Transverse colon (tissue), 4 donors: ENCODE measurements at regions not wholly inside any gene's neighbourhood (a gene's known extent, or its start where the extent isn't known, plus 50 kb on each side); places are given as distances from the start of the nearest gene placed in this dataset.

Experiments
- DNase-seq: peaks from one replicate; pipeline ENCODE4 v3.0.0-alpha.2; 2019
- H3K27ac ChIP-seq, 4 donors: fragments of 200-600 bp; sonication (generic); 2 replicates each; pipeline ENCODE4 v1.5.1; 2016 to 2018; ENCODE audit warnings: inconsistent platforms in 4 of 4
- H3K27me3 ChIP-seq: fragments of 200-600 bp; sonication (generic); 2 replicates; pipeline ENCODE4 v1.5.1; 2017; ENCODE audit warnings: inconsistent platforms
- H3K36me3 ChIP-seq, 4 donors: fragments of 200-600 bp; sonication (generic); 2 replicates each; pipeline ENCODE4 v1.5.1; 2017 to 2019; ENCODE audit warnings: inconsistent platforms in 4 of 4
- H3K4me1 ChIP-seq, 4 donors: fragments of 200-600 bp; sonication (generic); 2 replicates each; pipeline ENCODE4 v1.5.1; 2017 to 2020; ENCODE audit warnings: inconsistent platforms in 4 of 4
- H3K4me3 ChIP-seq, 4 donors: fragments of 200-600 bp; sonication (generic); 1 replicate in 1 of 4; 2 replicates in 3 of 4; pipeline versions ENCODE4 v1.5.1 to v1.6.1; 2017 to 2019; ENCODE audit warnings: inconsistent platforms in 4 of 4
- H3K9me3 ChIP-seq, 2 donors: fragments of 200-600 bp; sonication (generic); 2 replicates each; pipeline ENCODE4 v1.5.1; 2017 to 2019; ENCODE audit warnings: inconsistent platforms in 2 of 2
- EP300 ChIP-seq: sonication (generic); formaldehyde crosslinking; IDR thresholded peaks from one replicate; pipeline ENCODE4 v1.6.1; 2017; ENCODE audit warnings: antibody characterized with exemption, low read depth
- POLR2A ChIP-seq: fragments of 450-650 bp; IDR thresholded peaks from one replicate; pipeline ENCODE4 v1.6.1; 2016; ENCODE audit warnings: antibody characterized with exemption, mild to moderate bottlenecking, moderate library complexity
- POLR2AphosphoS5 ChIP-seq, 3 donors: sonication (generic); formaldehyde crosslinking; IDR thresholded peaks; one replicate each; pipeline ENCODE4 v1.6.1; 2016; ENCODE audit warnings: antibody characterized with exemption in 3 of 3
- WGBS, 2 donors: methylation state at CpG; one replicate each; pipeline ENCODE4 v1.1.5; 2018; ENCODE audit warnings: low coverage in 1 of 2; 5-methylcytosine and 5-hydroxymethylcytosine counted together
- in situ Hi-C, 4 donors: fragments of 200-750 bp; cut with MboI; loops; one replicate each; pipeline versions ENCODE4 v1.15.0 to v1.15.1; 2017; ENCODE audit warnings: low sequenced_read_pairs in 3 of 4, low pct_ligation_motif_present in 1 of 4, low pct_unique_long_range_greater_than_20kb in 1 of 4
- intact Hi-C: fragments of 100-400 bp; cut with DNase I; formaldehyde crosslinking; loops from one replicate; pipeline ENCODE4 v1.15.1; 2023; ENCODE audit warnings: low total_unique reads
- TF ChIP-seq, protein P1 (sequence below), 5 experiments: fragments of 200-600 bp in 3 of 5; fragments of 450-650 bp in 2 of 5; sonication (generic) in 3 of 5; IDR thresholded peaks; 1 replicate in 2 of 5; 2 replicates in 3 of 5; pipeline ENCODE4 v1.5.1; 2016 to 2017; ENCODE audit warnings: antibody characterized with exemption in 5 of 5, inconsistent platforms in 3 of 5, mild to moderate bottlenecking in 2 of 5, moderate library complexity in 1 of 5

GRCh38 chr6:166778046-166778445 is 151.0 kb upstream of the RPS6KA2 start:
- no peak overlapping the region for H3K27ac ChIP-seq
- WGBS, 2 donors: 84 to 85% methylated on average over 5 to 9 of the region's 9 CpGs
- no peaks in the 10 kb centered on the region for H3K9me3 ChIP-seq
- peaks cover 11% of the 10 kb centered on the region for H3K27me3 ChIP-seq
- intact Hi-C loops (loop anchor here (10.0 kb wide), 1 partner anchor 367 kb away; no protein-coding TSS in a partner anchor), in situ Hi-C loops (loop anchor here in 3 of 4 donors (10.0 to 25.0 kb wide), 3 partner anchors 209 to 367 kb away; partner anchors contain the start of gene CEP43 (in 3 of the 3))
- no peaks in the 10 kb centered on the region for H3K36me3 ChIP-seq
- no peak overlapping the region for H3K4me3 ChIP-seq
- no peak for DNase-seq
- H3K4me1 ChIP-seq: no peaks in the 10 kb centered on the region
- TF ChIP-seq POLR2AphosphoS5 (IDR thresholded peaks at IDR 0.05): no peak
- TF ChIP-seq POLR2A: no peak

GRCh38 chr6:166777096-166777630 is 150.1 kb upstream of the RPS6KA2 start:
- in situ Hi-C loops: loop anchor here in 3 of 4 donors (10.0 to 25.0 kb wide), 3 partner anchors 210 to 368 kb away; partner anchors contain the start of gene CEP43 (in 3 of the 3)
- Histone ChIP-seq H3K4me1 (no peaks in the 10 kb centered on the region), H3K27ac (no peak overlapping the region), H3K9me3 (no peaks in the 10 kb centered on the region), H3K4me3 (no peak overlapping the region), H3K36me3 (no peaks in the 10 kb centered on the region), H3K27me3 (peaks cover 17% of the 10 kb centered on the region)
- intact Hi-C loops: loop anchor here (10.0 kb wide), 1 partner anchor 368 kb away; no protein-coding TSS in a partner anchor
- 75 to 78% methylated on average over 13 to 14 of the region's 14 CpGs for WGBS, 2 donors
- DNase-seq: no peak
- TF ChIP-seq POLR2A (no peak), EP300 (no peak), POLR2AphosphoS5 (IDR thresholded peaks at IDR 0.05) (no peak)
- TF ChIP-seq, protein P1, sequence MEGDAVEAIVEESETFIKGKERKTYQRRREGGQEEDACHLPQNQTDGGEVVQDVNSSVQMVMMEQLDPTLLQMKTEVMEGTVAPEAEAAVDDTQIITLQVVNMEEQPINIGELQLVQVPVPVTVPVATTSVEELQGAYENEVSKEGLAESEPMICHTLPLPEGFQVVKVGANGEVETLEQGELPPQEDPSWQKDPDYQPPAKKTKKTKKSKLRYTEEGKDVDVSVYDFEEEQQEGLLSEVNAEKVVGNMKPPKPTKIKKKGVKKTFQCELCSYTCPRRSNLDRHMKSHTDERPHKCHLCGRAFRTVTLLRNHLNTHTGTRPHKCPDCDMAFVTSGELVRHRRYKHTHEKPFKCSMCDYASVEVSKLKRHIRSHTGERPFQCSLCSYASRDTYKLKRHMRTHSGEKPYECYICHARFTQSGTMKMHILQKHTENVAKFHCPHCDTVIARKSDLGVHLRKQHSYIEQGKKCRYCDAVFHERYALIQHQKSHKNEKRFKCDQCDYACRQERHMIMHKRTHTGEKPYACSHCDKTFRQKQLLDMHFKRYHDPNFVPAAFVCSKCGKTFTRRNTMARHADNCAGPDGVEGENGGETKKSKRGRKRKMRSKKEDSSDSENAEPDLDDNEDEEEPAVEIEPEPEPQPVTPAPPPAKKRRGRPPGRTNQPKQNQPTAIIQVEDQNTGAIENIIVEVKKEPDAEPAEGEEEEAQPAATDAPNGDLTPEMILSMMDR (IDR thresholded peaks at IDR 0.05): no peak

GRCh38 chr6:166776571-166776970 is 149.5 kb upstream of the RPS6KA2 start:
- no peaks in the 10 kb centered on the region for H3K9me3 ChIP-seq
- H3K4me3 ChIP-seq: no peak overlapping the region
- peaks cover 17% of the 10 kb centered on the region for H3K27me3 ChIP-seq
- WGBS, 2 donors: 89 to 96% methylated on average over 9 to 12 of the region's 12 CpGs
- in situ Hi-C loops (loop anchor here in 3 of 4 donors (10.0 to 25.0 kb wide), 3 partner anchors 211 to 368 kb away; partner anchors contain the start of gene CEP43 (in 3 of the 3)), intact Hi-C loops (loop anchor here (10.0 kb wide), 1 partner anchor 368 kb away; no protein-coding TSS in a partner anchor)
- H3K27ac ChIP-seq: no peak overlapping the region
- H3K4me1 ChIP-seq: no peaks in the 10 kb centered on the region
- TF ChIP-seq POLR2AphosphoS5 (IDR thresholded peaks at IDR 0.05): no peak
- TF ChIP-seq EP300: no peak
- TF ChIP-seq, protein P1 (IDR thresholded peaks at IDR 0.05): no peak
- no peak for TF ChIP-seq POLR2A
- H3K36me3 ChIP-seq: no peaks in the 10 kb centered on the region
- no peak for DNase-seq

GRCh38 chr6:166775923-166776220 is 148.8 kb upstream of the RPS6KA2 start:
- Histone ChIP-seq H3K27me3 (peaks cover 17% of the 10 kb centered on the region), H3K4me3 (no peak overlapping the region), H3K9me3 (no peaks in the 10 kb centered on the region), H3K4me1 (no peaks in the 10 kb centered on the region), H3K36me3 (no peaks in the 10 kb centered on the region), H3K27ac (no peak overlapping the region)
- no peak for DNase-seq
- WGBS, 2 donors: 79% methylated on average over 8 to 9 of the region's 9 CpGs
- in situ Hi-C loops: loop anchor here in 3 of 4 donors (10.0 to 25.0 kb wide), 3 partner anchors 211 to 369 kb away; partner anchors contain the start of gene CEP43 (in 3 of the 3)
- no peak for TF ChIP-seq EP300
- TF ChIP-seq, protein P1 (IDR thresholded peaks at IDR 0.05): no peak
- no peak for TF ChIP-seq POLR2A
- TF ChIP-seq POLR2AphosphoS5 (IDR thresholded peaks at IDR 0.05): no peak
- intact Hi-C loops: loop anchor here (10.0 kb wide), 1 partner anchor 369 kb away; no protein-coding TSS in a partner anchor
